ENCODE measurements at regions not wholly inside any gene's neighbourhood (a gene's known extent, or its start where the extent isn't known, plus 50 kb on each side); places are given as distances from the start of the nearest gene placed in this dataset.

- no peak for TF ChIP-seq CTCF (IDR thresholded peaks at IDR 0.05; ENCODE audit: insufficient read depth, low read length, poor library complexity, severe bottlenecking)
- DNase-seq (ENCODE audit: low read depth) = no peak
- H3K36me3 ChIP-seq (ENCODE audit: control insufficient read depth, insufficient read depth, low read length) = no peaks in the 10 kb centered on the region
- no peaks in the 10 kb centered on the region for H3K27me3 ChIP-seq (ENCODE audit: control insufficient read depth, insufficient read depth, low read length)
- no peak overlapping the region for H3K4me3 ChIP-seq (ENCODE audit: low read depth, low read length)
These were observed 1162.5 kb upstream of the PRMT6 start for GRCh38 chr1:105894006-105894405.

GRCh38 chr1:105909811-105910210 lies 1146.7 kb upstream of the PRMT6 start:
- no peak for DNase-seq (ENCODE audit: low read depth)
- Histone ChIP-seq H3K27me3 (ENCODE audit: control insufficient read depth, insufficient read depth, low read length) (no peaks in the 10 kb centered on the region), H3K36me3 (ENCODE audit: control insufficient read depth, insufficient read depth, low read length) (no peaks in the 10 kb centered on the region), H3K4me3 (ENCODE audit: low read depth, low read length) (no peak overlapping the region)
- no peak for TF ChIP-seq CTCF (IDR thresholded peaks at IDR 0.05; ENCODE audit: insufficient read depth, low read length, poor library complexity, severe bottlenecking)

GRCh38 chr1:105914403-105914802 lies 1142.1 kb upstream of the PRMT6 start:
- no peak for TF ChIP-seq CTCF (IDR thresholded peaks at IDR 0.05; ENCODE audit: insufficient read depth, low read length, poor library complexity, severe bottlenecking)
- Histone ChIP-seq H3K36me3 (ENCODE audit: control insufficient read depth, insufficient read depth, low read length) (no peaks in the 10 kb centered on the region), H3K4me3 (ENCODE audit: low read depth, low read length) (no peak overlapping the region), H3K27me3 (ENCODE audit: control insufficient read depth, insufficient read depth, low read length) (no peaks in the 10 kb centered on the region)
- no peak for DNase-seq (ENCODE audit: low read depth)

GRCh38 chr1:105934806-105935205 lies 1121.7 kb upstream of the PRMT6 start:
- H3K4me3 ChIP-seq (ENCODE audit: low read depth, low read length) = no peak overlapping the region
- DNase-seq (ENCODE audit: low read depth) = no peak
- H3K36me3 ChIP-seq (ENCODE audit: control insufficient read depth, insufficient read depth, low read length) = no peaks in the 10 kb centered on the region
- TF ChIP-seq CTCF (IDR thresholded peaks at IDR 0.05; ENCODE audit: insufficient read depth, low read length, poor library complexity, severe bottlenecking) = no peak
- H3K27me3 ChIP-seq (ENCODE audit: control insufficient read depth, insufficient read depth, low read length) = no peaks in the 10 kb centered on the region

- no peak overlapping the region for H3K4me3 ChIP-seq (ENCODE audit: low read depth, low read length)
- no peak for TF ChIP-seq CTCF (IDR thresholded peaks at IDR 0.05; ENCODE audit: insufficient read depth, low read length, poor library complexity, severe bottlenecking)
- no peaks in the 10 kb centered on the region for H3K27me3 ChIP-seq (ENCODE audit: control insufficient read depth, insufficient read depth, low read length)
- DNase-seq (ENCODE audit: low read depth) = no peak
- no peaks in the 10 kb centered on the region for H3K36me3 ChIP-seq (ENCODE audit: control insufficient read depth, insufficient read depth, low read length)
These were observed 1091.6 kb upstream of the PRMT6 start for GRCh38 chr1:105964879-105965278.

- DNase-seq (ENCODE audit: low read depth) = no peak
- TF ChIP-seq CTCF (IDR thresholded peaks at IDR 0.05; ENCODE audit: insufficient read depth, low read length, poor library complexity, severe bottlenecking) = no peak
- H3K36me3 ChIP-seq (ENCODE audit: control insufficient read depth, insufficient read depth, low read length) = no peaks in the 10 kb centered on the region
These were observed 1059.0 kb upstream of the PRMT6 start for GRCh38 chr1:105997516-105997915.

More at GRCh38 chr1:105997516-105997915, 1059.0 kb upstream of the PRMT6 start:
- no peak overlapping the region for H3K4me3 ChIP-seq (ENCODE audit: low read depth, low read length)
- no peaks in the 10 kb centered on the region for H3K27me3 ChIP-seq (ENCODE audit: control insufficient read depth, insufficient read depth, low read length)
